ENCODE measurements at regions not wholly inside any gene's neighbourhood (a gene's known extent, or its start where the extent isn't known, plus 50 kb on each side); places are given as distances from the start of the nearest gene placed in this dataset.

- TF ChIP-seq POLR2AphosphoS5 (IDR thresholded peaks at IDR 0.05) (no peak), CTCF (IDR thresholded peaks at IDR 0.05) (no peak), POLR2A (IDR thresholded peaks at IDR 0.05) (no peak)
These were observed 129.4 kb downstream of the RAD51AP2 start for GRCh38 chr2:17388798-17389197.
